ENCODE measurements at regions not wholly inside any gene's neighbourhood (a gene's known extent, or its start where the extent isn't known, plus 50 kb on each side); places are given as distances from the start of the nearest gene placed in this dataset.

DNA sequence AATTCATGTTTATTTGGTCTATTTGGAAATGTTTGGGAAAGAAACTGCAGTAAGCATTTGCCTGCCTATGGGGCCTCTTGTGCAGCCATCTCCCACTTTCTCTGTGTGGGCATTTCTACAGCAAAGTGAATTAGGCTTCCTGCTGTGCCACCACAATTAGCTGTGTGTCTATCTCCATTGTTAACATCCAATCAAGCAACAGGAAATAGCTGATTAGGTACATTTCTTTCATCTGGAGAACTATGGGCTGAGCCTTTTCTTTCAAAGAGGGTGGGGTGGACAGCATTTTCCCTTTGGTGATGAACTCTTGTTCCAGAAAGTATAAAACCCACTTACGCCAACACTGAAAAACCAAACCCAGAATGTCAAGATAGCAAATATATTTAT, 640.0 kb downstream of the ACTR3B start:
- Mint-ChIP-seq H3K4me1 (ENCODE audit: low read depth) (no peaks in the 10 kb centered on the region), H3K36me3 (ENCODE audit: low read depth) (no peaks in the 10 kb centered on the region), H3K27ac (no peak overlapping the region), H3K9me3 (ENCODE audit: insufficient read depth) (peaks cover 3% of the 10 kb centered on the region), H3K27me3 (ENCODE audit: low read depth) (no peaks in the 10 kb centered on the region), H3K4me3 (no peak overlapping the region)
- DNase-seq (no peak), ATAC-seq (no peak)
- ChIA-PET POLR2A (no interaction called here), CTCF (no interaction called here)

- H3K4me3 Mint-ChIP-seq = no peak overlapping the region
- no peaks in the 10 kb centered on the region for H3K36me3 Mint-ChIP-seq (ENCODE audit: low read depth)
- DNase-seq (no peak), ATAC-seq (no peak)
- ChIA-PET POLR2A (no interaction called here), CTCF (no interaction called here)
- H3K27ac Mint-ChIP-seq = no peak overlapping the region
- peaks cover 3% of the 10 kb centered on the region for H3K9me3 Mint-ChIP-seq (ENCODE audit: insufficient read depth)
- H3K4me1 Mint-ChIP-seq (ENCODE audit: low read depth) = no peaks in the 10 kb centered on the region
- H3K27me3 Mint-ChIP-seq (ENCODE audit: low read depth) = no peaks in the 10 kb centered on the region
Measured at GRCh38 chr7:153400735-153401593, 641.4 kb downstream of the ACTR3B start.

DNA sequence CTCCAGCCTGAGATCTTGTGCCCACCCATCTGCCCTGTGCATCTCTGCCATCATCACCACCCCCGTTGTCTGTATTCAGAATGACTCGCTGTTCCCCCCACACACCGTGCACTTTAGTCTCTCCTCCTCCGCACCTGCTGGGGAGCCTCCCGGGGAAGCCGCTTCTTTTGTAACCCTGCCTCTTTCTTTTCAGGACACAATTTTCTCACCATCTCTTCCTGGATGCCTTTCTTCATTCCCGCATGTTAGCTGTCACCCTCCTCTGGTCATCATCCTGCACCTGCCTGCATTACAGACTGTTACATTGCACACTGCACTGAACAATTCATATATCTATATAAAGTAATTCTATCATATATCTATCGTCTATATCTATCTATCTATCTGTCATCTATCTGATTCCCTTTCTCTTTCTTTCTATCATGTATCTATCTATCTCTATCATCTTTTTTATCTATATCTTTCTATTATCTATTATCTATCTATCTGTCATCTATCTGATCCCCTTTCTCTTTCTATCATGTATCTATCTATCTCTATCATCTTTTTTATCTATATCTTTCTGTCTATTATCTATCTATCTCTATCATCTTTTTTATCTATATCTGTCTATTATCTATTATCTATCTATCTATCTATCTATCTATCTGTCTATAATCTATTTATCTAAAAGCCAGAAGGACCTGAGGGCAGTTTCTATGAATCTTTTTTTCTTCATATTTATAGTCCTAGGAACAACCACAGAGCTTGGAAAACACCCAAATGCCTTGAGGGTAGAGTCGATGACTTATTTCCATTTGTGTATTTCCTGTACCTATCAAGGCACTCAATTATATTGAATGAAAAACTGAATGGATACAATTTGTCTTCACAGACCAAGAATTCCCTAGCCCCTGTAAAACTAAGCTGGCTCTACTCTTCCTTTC, 642.5 kb downstream of the ACTR3B start:
- Mint-ChIP-seq H3K36me3 (ENCODE audit: low read depth) (no peaks in the 10 kb centered on the region), H3K9me3 (ENCODE audit: insufficient read depth) (peaks cover 3% of the 10 kb centered on the region), H3K27ac (no peak overlapping the region), H3K4me3 (no peak overlapping the region), H3K4me1 (ENCODE audit: low read depth) (no peaks in the 10 kb centered on the region), H3K27me3 (ENCODE audit: low read depth) (no peaks in the 10 kb centered on the region)
- ATAC-seq (no peak), DNase-seq (no peak)
- POLR2A ChIA-PET = no interaction called here
- CTCF ChIA-PET = no interaction called here

DNA sequence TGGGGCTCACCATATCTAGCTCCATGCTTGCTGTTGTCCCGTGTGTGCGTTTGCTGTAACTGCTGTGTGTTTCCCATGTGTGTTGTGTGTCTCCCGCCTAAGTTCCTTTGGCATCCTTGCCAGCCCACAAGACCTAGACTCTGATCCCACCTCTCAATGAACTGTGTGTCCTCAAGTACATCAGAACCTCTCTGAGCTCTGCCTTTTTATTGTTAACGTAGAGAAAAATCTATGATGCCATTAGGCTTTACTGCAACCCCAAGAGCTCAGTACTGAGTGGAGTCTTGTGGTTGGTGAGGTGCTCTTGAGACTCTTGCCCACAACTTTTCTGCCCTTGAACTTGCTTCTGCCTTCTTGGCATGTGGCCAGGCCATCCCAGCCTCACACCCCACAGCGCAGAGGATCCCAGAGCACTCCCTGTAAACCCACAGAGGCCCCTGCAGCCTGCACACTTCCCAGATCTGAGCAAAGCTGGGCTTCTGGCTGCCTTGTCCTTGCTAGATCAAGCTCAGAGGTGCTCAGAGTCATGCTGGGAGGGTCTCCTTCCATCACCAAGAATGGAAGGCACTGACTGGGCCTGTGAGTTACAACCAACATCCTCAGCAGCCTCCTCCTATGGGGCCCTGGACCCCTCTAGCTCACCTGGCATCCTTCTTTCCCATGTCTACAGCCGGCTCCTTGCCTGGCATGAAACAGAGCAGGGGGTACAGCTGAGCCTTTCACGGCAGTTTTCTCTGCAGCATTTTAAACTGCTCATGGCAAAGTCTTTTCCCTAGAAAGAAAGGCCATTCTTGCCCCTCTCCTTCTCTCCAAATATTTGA, 643.4 kb downstream of the ACTR3B start:
- Mint-ChIP-seq H3K4me3 (no peak overlapping the region), H3K4me1 (ENCODE audit: low read depth) (no peaks in the 10 kb centered on the region), H3K27ac (no peak overlapping the region), H3K36me3 (ENCODE audit: low read depth) (no peaks in the 10 kb centered on the region), H3K27me3 (ENCODE audit: low read depth) (no peaks in the 10 kb centered on the region), H3K9me3 (ENCODE audit: insufficient read depth) (peaks cover 3% of the 10 kb centered on the region)
- DNase-seq (no peak), ATAC-seq (no peak)
- CTCF ChIA-PET = no interaction called here
- POLR2A ChIA-PET = no interaction called here

DNA sequence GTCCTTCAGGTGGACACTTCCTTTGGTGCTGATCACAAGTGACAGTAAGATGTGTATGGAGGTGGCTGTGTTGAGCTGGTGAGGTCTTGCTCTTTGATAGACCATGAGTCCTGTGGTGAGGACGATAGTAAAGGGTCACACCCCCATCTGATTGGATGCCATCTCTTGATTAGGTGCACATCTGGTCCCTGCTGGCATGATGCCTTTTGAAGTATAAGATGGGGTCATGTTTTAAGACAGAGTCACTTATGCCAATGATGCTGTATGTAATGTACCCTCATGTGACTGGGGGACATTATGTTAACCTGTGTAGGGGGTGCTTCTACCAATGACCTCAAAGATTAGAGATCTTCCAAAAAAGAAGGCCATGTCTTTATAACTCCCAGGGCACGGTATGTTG, 644.6 kb downstream of the ACTR3B start:
- no peak overlapping the region for H3K4me3 Mint-ChIP-seq
- H3K9me3 Mint-ChIP-seq (ENCODE audit: insufficient read depth) = peaks cover 3% of the 10 kb centered on the region
- ATAC-seq (no peak), DNase-seq (no peak)
- H3K27me3 Mint-ChIP-seq (ENCODE audit: low read depth) = no peaks in the 10 kb centered on the region
- H3K27ac Mint-ChIP-seq = no peak overlapping the region
- no peaks in the 10 kb centered on the region for H3K4me1 Mint-ChIP-seq (ENCODE audit: low read depth)
- no peaks in the 10 kb centered on the region for H3K36me3 Mint-ChIP-seq (ENCODE audit: low read depth)
- CTCF ChIA-PET = no interaction called here
- POLR2A ChIA-PET = no interaction called here

- no peak for DNase-seq
- CTCF ChIA-PET = no interaction called here
- POLR2A ChIA-PET = no interaction called here
- Mint-ChIP-seq H3K27ac (no peak overlapping the region), H3K4me3 (no peak overlapping the region), H3K4me1 (ENCODE audit: low read depth) (no peaks in the 10 kb centered on the region), H3K36me3 (ENCODE audit: low read depth) (no peaks in the 10 kb centered on the region), H3K27me3 (ENCODE audit: low read depth) (no peaks in the 10 kb centered on the region), H3K9me3 (ENCODE audit: insufficient read depth) (peaks cover 3% of the 10 kb centered on the region)
- no peak for ATAC-seq
Measured at GRCh38 chr7:153404781-153405279, 645.3 kb downstream of the ACTR3B start.

- Mint-ChIP-seq H3K27me3 (ENCODE audit: low read depth) (no peaks in the 10 kb centered on the region), H3K27ac (no peak overlapping the region), H3K4me1 (ENCODE audit: low read depth) (no peaks in the 10 kb centered on the region), H3K9me3 (ENCODE audit: insufficient read depth) (peaks cover 3% of the 10 kb centered on the region), H3K4me3 (no peak overlapping the region), H3K36me3 (ENCODE audit: low read depth) (no peaks in the 10 kb centered on the region)
- no peak for DNase-seq
- ChIA-PET CTCF (no interaction called here), POLR2A (no interaction called here)
- no peak for ATAC-seq
Measured at GRCh38 chr7:153405704-153406485, 646.3 kb upstream of the DPP6 start.

DNA sequence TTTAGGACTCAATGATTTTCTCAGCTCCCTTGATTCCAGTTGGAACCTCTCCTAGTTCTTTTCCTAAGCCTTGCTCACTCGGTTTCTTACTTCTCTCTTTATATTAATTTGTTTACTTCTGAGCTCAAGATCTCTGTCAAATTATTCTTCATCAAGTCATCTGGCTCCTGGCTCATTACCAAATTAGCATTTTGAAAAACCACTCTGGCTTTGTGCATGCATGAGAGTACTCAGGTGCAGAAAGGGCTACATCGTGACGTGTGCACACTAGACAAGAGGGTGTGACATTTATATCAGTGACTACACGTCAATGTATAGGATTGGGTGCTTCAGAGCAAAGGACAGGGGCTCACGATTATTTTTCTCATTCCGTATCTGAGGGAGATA, 645.7 kb upstream of the DPP6 start:
- Mint-ChIP-seq H3K36me3 (ENCODE audit: low read depth) (no peaks in the 10 kb centered on the region), H3K9me3 (ENCODE audit: insufficient read depth) (peaks cover 3% of the 10 kb centered on the region), H3K27me3 (ENCODE audit: low read depth) (no peaks in the 10 kb centered on the region), H3K4me3 (no peak overlapping the region), H3K4me1 (ENCODE audit: low read depth) (no peaks in the 10 kb centered on the region), H3K27ac (no peak overlapping the region)
- POLR2A ChIA-PET = no interaction called here
- CTCF ChIA-PET = no interaction called here
- ATAC-seq (no peak), DNase-seq (no peak)

- Mint-ChIP-seq H3K36me3 (ENCODE audit: low read depth) (no peaks in the 10 kb centered on the region), H3K4me3 (no peak overlapping the region), H3K27ac (no peak overlapping the region), H3K27me3 (ENCODE audit: low read depth) (no peaks in the 10 kb centered on the region), H3K4me1 (ENCODE audit: low read depth) (no peaks in the 10 kb centered on the region), H3K9me3 (ENCODE audit: insufficient read depth) (peaks cover 2% of the 10 kb centered on the region)
- CTCF ChIA-PET = no interaction called here
- DNase-seq = no peak
- POLR2A ChIA-PET = no interaction called here
- no peak for ATAC-seq
Measured at GRCh38 chr7:153407291-153408046, 644.7 kb upstream of the DPP6 start.

GRCh38 chr7:153408360-153409335, 643.5 kb upstream of the DPP6 start:
- no peak for DNase-seq
- no peak for ATAC-seq
- CTCF ChIA-PET = no interaction called here
- Mint-ChIP-seq H3K27me3 (ENCODE audit: low read depth) (no peaks in the 10 kb centered on the region), H3K27ac (no peak overlapping the region), H3K4me1 (ENCODE audit: low read depth) (no peaks in the 10 kb centered on the region), H3K4me3 (no peak overlapping the region), H3K36me3 (ENCODE audit: low read depth) (no peaks in the 10 kb centered on the region), H3K9me3 (ENCODE audit: insufficient read depth) (peaks cover 11% of the 10 kb centered on the region)
- POLR2A ChIA-PET = no interaction called here

Measured in activated CD8-positive, alpha-beta T cell treated with anti-CD3 and anti-CD28 coated beads, Interleukin-2, amount 10 ng/mL, durations not matched to agents 7 days and 5 days (primary cell).